ENCODE measurements at regions not wholly inside any gene's neighbourhood (a gene's known extent, or its start where the extent isn't known, plus 50 kb on each side); places are given as distances from the start of the nearest gene placed in this dataset.

DNA sequence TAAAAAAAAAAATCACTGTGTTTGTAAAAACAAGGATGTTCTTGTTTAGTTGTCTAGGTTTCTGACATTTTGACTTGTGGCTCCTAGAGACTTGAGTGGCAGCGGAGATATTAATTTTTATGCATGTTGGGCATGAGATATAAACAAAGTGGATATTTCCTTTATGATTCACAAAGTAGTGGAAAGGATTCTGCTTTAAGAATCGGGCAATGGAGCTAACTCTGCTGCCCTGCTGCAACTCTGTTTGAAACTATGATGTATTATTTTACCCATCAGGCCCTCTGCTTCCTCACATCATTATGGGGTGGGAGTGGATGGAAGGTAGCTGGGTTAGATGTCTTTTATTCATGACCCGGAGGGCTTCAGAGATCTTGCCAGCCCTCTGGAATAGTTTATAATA is 94.1 kb upstream of the CD180 start:
- no peak overlapping the region for H3K27ac ChIP-seq
- TF ChIP-seq, protein P1, sequence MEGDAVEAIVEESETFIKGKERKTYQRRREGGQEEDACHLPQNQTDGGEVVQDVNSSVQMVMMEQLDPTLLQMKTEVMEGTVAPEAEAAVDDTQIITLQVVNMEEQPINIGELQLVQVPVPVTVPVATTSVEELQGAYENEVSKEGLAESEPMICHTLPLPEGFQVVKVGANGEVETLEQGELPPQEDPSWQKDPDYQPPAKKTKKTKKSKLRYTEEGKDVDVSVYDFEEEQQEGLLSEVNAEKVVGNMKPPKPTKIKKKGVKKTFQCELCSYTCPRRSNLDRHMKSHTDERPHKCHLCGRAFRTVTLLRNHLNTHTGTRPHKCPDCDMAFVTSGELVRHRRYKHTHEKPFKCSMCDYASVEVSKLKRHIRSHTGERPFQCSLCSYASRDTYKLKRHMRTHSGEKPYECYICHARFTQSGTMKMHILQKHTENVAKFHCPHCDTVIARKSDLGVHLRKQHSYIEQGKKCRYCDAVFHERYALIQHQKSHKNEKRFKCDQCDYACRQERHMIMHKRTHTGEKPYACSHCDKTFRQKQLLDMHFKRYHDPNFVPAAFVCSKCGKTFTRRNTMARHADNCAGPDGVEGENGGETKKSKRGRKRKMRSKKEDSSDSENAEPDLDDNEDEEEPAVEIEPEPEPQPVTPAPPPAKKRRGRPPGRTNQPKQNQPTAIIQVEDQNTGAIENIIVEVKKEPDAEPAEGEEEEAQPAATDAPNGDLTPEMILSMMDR (conservative IDR thresholded peaks at IDR 0.05) = no peak

DNA sequence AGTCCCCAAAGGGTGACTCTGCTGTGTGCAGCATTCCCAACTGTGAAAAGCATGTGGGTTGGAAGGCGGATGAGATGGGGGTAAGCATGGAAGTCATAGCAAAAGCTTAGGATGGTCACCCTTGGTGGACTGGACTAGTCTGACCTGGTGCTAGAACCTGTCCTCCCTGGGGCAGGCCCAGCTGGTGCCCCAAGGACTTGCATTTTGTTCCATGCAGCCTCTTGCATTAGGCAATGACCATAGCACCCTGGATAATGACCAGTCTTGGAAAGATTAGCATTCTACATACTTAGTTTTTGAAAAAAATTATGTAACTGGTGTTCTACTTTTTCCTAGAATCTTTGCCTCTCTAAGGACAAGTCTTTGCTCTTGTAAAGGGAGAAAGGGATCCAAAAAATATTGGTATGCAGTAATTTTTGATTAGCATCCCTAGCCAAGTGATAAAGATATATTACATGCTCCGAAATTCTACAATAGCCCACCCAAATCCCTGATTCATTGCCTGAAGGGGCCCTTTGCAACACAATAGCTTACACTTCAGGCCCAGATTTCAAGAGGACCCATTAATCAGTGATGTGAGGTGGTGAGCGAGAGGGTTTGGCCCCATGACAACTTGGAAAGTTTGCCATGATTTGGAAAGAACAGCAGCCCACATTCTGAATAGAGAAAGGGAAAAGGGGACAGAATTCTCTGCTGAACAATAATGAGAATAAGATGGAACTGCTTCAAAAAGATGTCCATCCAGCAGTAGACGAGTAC is 93.3 kb upstream of the CD180 start:
- no peak overlapping the region for H3K27ac ChIP-seq

DNA sequence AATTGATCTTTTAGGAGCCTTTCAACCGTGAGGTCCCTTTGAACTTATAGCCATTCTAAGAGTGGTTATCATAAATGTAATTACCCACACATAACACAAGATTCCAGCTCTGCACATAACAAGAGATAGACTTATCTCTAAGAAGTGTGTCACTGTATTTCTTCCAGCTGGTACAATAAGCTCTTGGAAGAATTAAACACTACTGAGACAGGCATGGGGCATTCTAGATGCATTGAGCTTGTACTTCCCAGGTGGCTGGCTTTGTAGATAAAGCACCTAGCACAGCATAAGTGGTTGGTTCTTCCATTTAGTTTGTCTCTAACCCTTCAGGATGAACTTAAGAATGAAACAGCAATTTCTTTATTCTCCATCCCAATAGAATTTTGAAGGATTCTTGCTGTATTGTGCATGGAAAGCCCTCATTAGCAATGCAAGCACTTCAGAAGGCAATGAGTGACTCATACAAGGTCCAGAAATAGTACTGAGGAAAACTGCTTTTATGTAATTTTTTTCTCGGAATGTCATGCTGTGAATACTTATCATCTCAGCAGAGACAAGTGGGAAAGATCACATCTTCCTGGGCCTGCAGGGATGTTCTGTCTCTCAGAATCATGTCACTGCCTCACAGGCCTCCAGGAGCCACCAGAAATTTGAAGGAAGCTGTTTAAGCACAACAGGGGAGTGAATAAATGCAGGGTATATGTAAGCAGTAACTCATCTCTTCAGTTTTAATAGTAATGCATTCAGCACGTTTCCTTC is 91.1 kb upstream of the CD180 start:
- H3K27ac ChIP-seq = no peak overlapping the region
- TF ChIP-seq, protein P1 (conservative IDR thresholded peaks at IDR 0.05) = no peak

More for the DNA sequence above, 93.3 kb upstream of the CD180 start:
- TF ChIP-seq, protein P1 (conservative IDR thresholded peaks at IDR 0.05) = no peak

DNA sequence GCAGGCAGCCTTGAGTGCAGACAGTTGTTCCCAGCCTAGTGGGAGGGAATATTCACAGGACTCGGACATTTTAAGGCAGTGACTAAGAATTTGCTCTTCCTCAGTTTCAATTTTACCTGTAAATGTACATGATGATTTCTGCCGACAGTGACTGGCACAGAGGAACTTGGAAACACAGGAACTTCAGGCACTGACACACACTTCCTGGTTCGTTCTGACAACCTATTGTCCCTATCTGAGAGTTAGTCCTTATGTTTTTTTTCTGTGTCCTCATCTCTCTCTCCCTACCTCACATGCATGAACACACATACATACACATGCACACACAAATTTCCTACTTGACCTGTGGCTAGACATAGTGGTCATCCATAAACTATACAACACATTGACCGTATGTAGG is 89.4 kb upstream of the CD180 start:
- TF ChIP-seq, protein P1 (conservative IDR thresholded peaks at IDR 0.05) = no peak
- no peak overlapping the region for H3K27ac ChIP-seq

DNA sequence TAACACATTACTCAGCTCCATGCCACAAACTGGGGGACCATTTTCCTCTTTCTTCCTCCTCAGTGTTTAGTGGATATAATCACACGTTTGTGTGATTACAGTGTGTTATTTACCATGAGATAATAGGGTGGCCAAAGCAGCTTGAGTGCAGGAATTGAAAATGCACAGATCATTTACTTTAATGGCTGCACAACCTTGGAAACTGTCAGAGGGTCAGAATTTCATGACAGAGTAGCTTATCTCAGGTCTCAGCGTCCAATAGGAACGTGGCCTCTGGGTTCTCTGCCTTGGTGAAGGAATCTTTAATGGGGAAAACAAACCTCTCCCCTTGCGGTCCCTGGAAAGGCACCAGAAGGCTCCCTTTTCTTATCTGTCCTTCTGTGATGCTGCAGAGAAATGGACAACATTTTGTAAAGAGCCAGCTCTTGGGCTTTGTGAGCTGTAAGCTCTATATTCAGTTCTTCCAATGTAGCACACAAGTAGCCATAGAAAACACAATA is 87.4 kb upstream of the CD180 start:
- TF ChIP-seq, protein P1 (conservative IDR thresholded peaks at IDR 0.05) = no peak
- no peak overlapping the region for H3K27ac ChIP-seq

DNA sequence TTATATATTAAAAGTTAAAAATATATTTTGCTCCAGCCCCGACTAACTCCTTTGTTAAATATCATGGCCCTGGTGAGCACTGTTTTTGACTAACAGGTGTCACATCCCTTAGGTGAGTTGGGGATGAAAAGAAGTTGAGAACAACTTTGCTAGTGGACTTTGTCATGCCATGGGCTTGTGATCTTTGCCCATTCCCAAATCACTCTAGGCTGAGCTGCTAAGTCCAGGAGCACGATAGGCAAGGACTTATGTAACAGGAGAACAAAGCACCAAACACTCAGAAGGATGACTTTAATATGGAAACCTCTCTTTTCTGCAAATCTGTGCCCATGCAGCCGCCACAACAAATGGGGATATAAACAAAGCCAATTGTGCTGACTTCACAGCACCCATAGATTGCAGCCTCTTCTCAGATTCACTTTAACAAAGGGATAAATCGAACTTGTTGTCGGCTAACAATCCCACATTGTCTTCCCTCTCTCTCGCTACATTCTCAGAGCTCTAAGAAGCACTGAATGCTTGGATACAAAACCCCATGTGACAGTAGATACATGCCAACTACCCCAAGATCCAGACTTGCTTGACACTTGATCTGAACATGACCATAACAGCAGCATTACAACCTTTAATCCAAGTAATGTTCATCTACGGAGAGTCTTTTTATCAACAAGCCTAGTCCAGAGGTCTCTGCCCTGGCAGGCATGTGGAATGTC is 86.8 kb upstream of the CD180 start:
- H3K27ac ChIP-seq = no peak overlapping the region
- TF ChIP-seq, protein P1 (conservative IDR thresholded peaks at IDR 0.05) = no peak

DNA sequence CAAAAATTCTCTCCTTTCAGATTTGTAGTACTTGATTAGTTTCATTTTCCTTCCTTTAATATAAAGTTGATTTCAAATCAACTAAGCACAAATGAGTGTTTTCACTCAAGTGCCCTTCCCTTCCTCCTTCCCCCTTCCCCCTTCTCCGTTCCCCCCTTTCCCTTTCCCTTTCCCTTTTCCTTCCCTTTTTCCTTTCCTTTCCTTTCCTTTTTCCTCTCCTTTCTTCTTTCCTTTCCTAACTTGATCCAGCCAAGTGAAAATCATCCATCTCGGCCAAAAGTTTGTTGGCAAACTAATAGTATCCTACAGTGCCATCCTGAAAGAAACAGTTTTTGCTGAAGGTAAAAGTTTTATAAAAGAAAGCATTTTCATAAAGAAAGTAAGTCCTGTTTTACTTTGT is 85.3 kb upstream of the CD180 start:
- H3K27ac ChIP-seq = no peak overlapping the region
- TF ChIP-seq, protein P1 (conservative IDR thresholded peaks at IDR 0.05) = no peak

Data from VCaP (cell line).